ENCODE measurements at regions not wholly inside any gene's neighbourhood (a gene's known extent, or its start where the extent isn't known, plus 50 kb on each side); places are given as distances from the start of the nearest gene placed in this dataset.
A peak's percentile ranks its signal among the peaks of the same experiment; 100 is the strongest.

GRCh38 chr3:87084868-87085267 is 93.9 kb upstream of the VGLL3 start:
- no peak overlapping the region for H2AFZ ChIP-seq (replicated peaks; ENCODE audit: low read length, poor library complexity)
- ChIA-PET POLR2A (ENCODE audit: unreplicated experiment) (no interaction called here), CTCF (interaction anchor here (0.6 kb wide), 1 partner anchor 61 kb away, joined by 4 read pairs; no protein-coding TSS in a partner anchor)
- no peak overlapping the region for H3K56ac ChIP-seq (ENCODE audit: extremely low read depth, insufficient read depth, low read length)
- H4K20me1 ChIP-seq (ENCODE audit: insufficient read depth, low read length): no peaks in the 10 kb centered on the region
- H4K5ac ChIP-seq (ENCODE audit: low read depth, low read length): no peak overlapping the region
- no peaks in the 10 kb centered on the region for H3K27me3 ChIP-seq (ENCODE audit: control insufficient read depth, insufficient read depth, low read length)
- peaks cover 2% of the 10 kb centered on the region; the same call in 1 of the 2 replicates for H3K4me1 ChIP-seq (ENCODE audit: control insufficient read depth, insufficient read depth, low read length)
- H2BK120ac ChIP-seq (ENCODE audit: low read depth, low read length): peak overlapping the region; percentile 9; the same call in 1 of the 2 replicates
- H2BK15ac ChIP-seq (ENCODE audit: low read depth, low read length): no peak overlapping the region
- no peak overlapping the region for H3K23ac ChIP-seq (ENCODE audit: low read depth, low read length)
- no peak overlapping the region; the same call in 1 of the 2 replicates for H4K91ac ChIP-seq (ENCODE audit: insufficient read depth, low read depth, low read length)
- no peaks in the 10 kb centered on the region for H3K9me3 ChIP-seq (ENCODE audit: control insufficient read depth, insufficient read depth, low read length)
- DNase-seq: peak; percentile 5
- no peaks in the 10 kb centered on the region for H3K9me1 ChIP-seq (ENCODE audit: insufficient read depth, low read length)
- intact Hi-C loops (cut with micrococcal nuclease) (loop anchor here (5.0 to 10.0 kb wide), 4 partner anchors 78 to 383 kb away; partner anchors contain the start of gene VGLL3), dilution Hi-C loops (cut with HindIII; ENCODE audit: low sequenced_read_pairs, unreplicated experiment) (no loop called here), in situ Hi-C loops (cut with MboI; ENCODE audit: low sequenced_read_pairs) (loop anchor here (5.0 kb wide), 2 partner anchors 93 to 303 kb away; partner anchors contain the start of gene VGLL3)
- H3K4me2 ChIP-seq (ENCODE audit: low read depth, low read length): no peak overlapping the region
- no peak overlapping the region for H3K4me3 ChIP-seq (ENCODE audit: insufficient read depth, low read depth, low read length)
- H3K36me3 ChIP-seq (ENCODE audit: control insufficient read depth, insufficient read depth, low read length): no peaks in the 10 kb centered on the region
- BruUV-seq (replicated peaks): no TSS peak
- H3K27ac ChIP-seq (ENCODE audit: insufficient read depth, low read length): no peak overlapping the region
- no peak overlapping the region for H2BK5ac ChIP-seq (ENCODE audit: low read depth, low read length, poor library complexity, severe bottlenecking)
- no peak overlapping the region for H3K4ac ChIP-seq (ENCODE audit: low read depth, low read length)
- ATAC-seq (ENCODE audit: low read depth): no peak
- no peak overlapping the region for H4K8ac ChIP-seq (ENCODE audit: low read depth in 2 of 2, low read length in 2 of 2)
- peak overlapping the region; percentile 43; the same call in 1 of the 2 replicates for H2BK20ac ChIP-seq (ENCODE audit: low read depth, low read length)
- no peak overlapping the region for H3K9ac ChIP-seq (ENCODE audit: low read depth, low read length)
- H2AK9ac ChIP-seq (replicated peaks; ENCODE audit: low read depth, low read length, poor library complexity): no peak overlapping the region
- no peak overlapping the region for H3K18ac ChIP-seq (ENCODE audit: low read depth, low read length)
- WGBS, 2 experiments (ENCODE audit: extremely low coverage in 2 of 2, insufficient read length in 1 of 2): no CpG with 5 or more reads among the region's 5 CpGs
- H3K79me1 ChIP-seq (ENCODE audit: low read depth in 1 of 2, low read length in 2 of 2): no peaks in the 10 kb centered on the region; a peak in 1 of 4 replicates
- no peak overlapping the region for H3K14ac ChIP-seq (replicated peaks; ENCODE audit: low read depth, low read length)
- H2AK5ac ChIP-seq (ENCODE audit: low read depth, low read length): 0 out of 2 replicates have a peak overlapping the region, but pooled peaks have one; percentile 34
- TF ChIP-seq RAD21 (IDR thresholded peaks at IDR 0.05; ENCODE audit: low read length) (no peak), CEBPB (IDR thresholded peaks at IDR 0.05; ENCODE audit: low read depth, low read length) (0 out of 2 replicates have a peak, but pooled peaks have one; percentile 31)
